ENCODE measurements at regions not wholly inside any gene's neighbourhood (a gene's known extent, or its start where the extent isn't known, plus 50 kb on each side); places are given as distances from the start of the nearest gene placed in this dataset.

DNA sequence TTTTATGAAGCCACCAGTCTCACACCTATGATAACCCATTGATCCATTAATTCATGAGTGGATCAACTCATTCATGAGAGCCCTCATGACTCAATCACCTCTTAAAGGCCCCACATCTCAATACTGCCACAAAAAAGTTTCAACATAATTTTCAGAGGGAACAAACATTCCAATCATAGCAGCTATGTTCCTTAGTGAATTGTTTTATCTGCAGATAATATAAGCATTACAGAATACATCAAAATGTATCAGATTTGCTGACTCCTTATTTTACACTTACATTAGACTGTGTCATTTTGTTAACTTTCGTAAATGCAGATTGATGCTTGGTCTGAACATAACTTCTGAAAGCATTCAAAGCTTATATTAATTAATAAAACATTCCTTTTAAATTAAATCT, 155.3 kb upstream of the MBNL1 start:
- no peak for TF ChIP-seq POLR2A (IDR thresholded peaks at IDR 0.05)
- TF ChIP-seq, protein P1, sequence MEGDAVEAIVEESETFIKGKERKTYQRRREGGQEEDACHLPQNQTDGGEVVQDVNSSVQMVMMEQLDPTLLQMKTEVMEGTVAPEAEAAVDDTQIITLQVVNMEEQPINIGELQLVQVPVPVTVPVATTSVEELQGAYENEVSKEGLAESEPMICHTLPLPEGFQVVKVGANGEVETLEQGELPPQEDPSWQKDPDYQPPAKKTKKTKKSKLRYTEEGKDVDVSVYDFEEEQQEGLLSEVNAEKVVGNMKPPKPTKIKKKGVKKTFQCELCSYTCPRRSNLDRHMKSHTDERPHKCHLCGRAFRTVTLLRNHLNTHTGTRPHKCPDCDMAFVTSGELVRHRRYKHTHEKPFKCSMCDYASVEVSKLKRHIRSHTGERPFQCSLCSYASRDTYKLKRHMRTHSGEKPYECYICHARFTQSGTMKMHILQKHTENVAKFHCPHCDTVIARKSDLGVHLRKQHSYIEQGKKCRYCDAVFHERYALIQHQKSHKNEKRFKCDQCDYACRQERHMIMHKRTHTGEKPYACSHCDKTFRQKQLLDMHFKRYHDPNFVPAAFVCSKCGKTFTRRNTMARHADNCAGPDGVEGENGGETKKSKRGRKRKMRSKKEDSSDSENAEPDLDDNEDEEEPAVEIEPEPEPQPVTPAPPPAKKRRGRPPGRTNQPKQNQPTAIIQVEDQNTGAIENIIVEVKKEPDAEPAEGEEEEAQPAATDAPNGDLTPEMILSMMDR (IDR thresholded peaks at IDR 0.05): no peak

Data from esophagus squamous epithelium (tissue), 4 donors.